KBM-7 (cell line): ENCODE measurements at regions not wholly inside any gene's neighbourhood (a gene's known extent, or its start where the extent isn't known, plus 50 kb on each side); places are given as distances from the start of the nearest gene placed in this dataset.
"Not testable (repeated sequence)": the region's sequence is repeated elsewhere in the genome, so short reads cannot be mapped to it uniquely, and the experiment has no call there.

Experiments
- DNase-seq: peaks from one replicate; pipeline ENCODE4 v3.0.0-alpha.2; 2015
- in situ Hi-C: fragments of 300-500 bp; cut with MboI; formaldehyde crosslinking; loops from 2 replicates; pipeline ENCODE4 v1.14.3; 2020; ENCODE audit warnings: low sequenced_read_pairs, low pct_unique_long_range_greater_than_20kb, mixed read lengths

DNA sequence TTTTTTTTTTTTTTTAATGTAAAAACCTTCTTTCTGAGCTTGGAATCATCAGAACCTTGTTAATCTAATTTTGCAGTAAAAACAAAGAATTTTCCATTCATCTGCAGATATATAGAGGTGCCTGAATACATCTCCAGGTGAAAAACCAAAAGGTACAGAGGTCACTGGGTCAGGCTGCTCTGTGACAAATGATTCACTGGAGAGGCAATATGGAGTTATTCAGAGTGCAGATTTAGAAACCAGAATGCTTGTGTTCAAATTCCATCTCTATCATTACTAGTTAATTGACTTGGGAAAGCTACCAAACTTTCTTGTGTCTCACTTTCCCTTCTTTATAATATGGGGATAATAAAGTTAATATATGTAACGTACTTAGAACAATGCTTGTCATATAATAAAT is 51.5 kb upstream of the C1orf53 start:
- in situ Hi-C loops = no loop called here
- no peak for DNase-seq

DNA sequence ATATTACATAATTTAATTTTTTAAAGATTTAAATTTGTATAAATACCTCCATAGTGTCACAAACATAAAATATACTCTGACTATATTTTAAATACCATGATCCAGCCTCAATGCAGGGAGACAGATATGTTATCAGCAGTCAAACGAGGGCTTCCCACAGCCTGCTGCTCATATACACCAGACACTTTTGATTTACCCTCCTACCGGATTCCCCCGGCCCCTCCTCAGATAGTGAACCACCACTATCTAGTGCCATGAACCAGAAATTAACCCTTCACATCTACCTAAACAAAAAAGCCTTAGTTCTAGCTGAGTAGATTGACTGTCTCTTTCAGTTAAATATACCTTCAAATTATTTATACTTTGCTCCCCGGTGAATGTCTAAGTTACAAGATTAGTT is 52.4 kb upstream of the C1orf53 start:
- in situ Hi-C loops = no loop called here
- no peak for DNase-seq

GRCh38 chr1:197848350-197848749 is 54.1 kb upstream of the C1orf53 start:
- in situ Hi-C loops = no loop called here
- no peak for DNase-seq

DNA sequence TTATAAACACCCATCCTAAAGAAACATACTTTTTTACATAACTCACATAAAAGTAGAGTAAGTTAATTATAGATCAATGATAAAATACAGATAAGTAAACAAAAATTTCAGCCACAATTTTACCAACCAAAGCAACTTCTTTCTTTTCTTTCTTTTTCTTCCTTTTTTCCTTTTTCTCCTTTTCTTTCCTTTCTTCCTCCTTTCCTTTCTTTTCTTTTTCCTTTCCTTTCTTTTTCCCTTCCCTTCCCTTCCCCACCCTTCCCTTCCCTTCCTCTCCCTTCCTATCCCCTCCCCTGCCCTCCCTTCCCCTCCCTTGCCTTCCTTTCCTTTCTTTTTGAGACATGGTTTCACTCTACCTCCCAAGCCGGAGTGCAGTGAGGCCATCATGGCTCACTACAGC is 56.5 kb upstream of the C1orf53 start:
- DNase-seq = no peak
- in situ Hi-C loops = no loop called here

DNA sequence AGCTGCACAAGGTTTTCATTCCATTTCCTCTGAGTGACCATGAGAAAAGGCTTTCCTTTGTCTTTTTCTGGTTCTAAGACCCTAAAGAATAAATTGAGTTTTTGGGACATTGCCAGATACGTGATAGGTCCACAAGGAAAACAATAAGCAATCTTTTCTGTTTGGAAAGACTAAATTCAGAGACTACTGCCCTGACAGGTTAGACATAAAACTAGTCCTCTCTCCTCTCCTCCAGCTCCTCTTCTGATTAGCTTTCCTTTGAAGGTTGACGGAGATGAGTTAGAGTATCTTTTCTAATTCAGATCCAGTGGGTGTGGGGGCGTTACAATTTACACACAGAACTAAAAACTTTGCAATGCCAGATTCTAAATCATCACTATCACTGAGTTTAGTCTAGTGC is 57.8 kb upstream of the C1orf53 start:
- in situ Hi-C loops = no loop called here
- DNase-seq = no peak

GRCh38 chr1:197843401-197843800 is 59.0 kb upstream of the C1orf53 start:
- in situ Hi-C loops = no loop called here
- no peak for DNase-seq

GRCh38 chr1:197842646-197843045 is 59.8 kb upstream of the C1orf53 start:
- no peak for DNase-seq
- in situ Hi-C loops = no loop called here

DNA sequence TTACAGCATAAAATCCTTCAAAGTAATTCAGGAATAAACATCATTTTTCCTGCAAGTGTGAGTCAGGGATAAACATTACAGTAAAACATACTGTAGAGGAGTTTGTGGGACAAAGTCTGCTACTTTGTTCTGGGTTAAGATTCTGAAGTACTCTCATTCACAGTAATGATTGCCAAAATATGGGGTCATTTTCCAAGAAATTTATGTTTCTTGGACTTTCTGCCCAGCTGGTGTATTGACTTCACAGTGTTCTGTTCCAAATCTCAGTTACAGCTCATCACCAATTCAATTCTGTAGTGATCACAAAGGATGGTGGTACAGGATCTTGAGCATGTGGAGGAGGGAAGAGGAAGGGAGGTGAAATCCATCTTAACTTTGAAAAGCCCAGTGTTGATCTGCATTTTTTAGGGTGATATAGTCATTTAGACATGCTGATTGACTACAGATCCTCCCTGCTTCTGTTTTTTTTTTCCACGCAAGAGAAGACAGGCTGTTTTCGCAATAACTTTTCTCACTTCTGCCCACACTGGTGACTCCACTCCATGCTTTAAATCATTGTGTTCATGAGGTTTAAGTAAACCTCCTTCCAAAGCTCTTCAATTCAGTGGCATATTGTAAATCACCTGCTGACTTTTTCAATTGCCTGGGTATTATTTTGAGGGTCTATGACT is 60.4 kb upstream of the C1orf53 start:
- in situ Hi-C loops = no loop called here
- DNase-seq = peak; percentile 19

GRCh38 chr1:197841158-197841557 is 61.3 kb upstream of the C1orf53 start:
- in situ Hi-C loops = no loop called here
- DNase-seq = no peak

- DNase-seq, in situ Hi-C loops: not testable (repeated sequence)
Measured at GRCh38 chr1:197839786-197840185, 62.6 kb upstream of the C1orf53 start.

DNA sequence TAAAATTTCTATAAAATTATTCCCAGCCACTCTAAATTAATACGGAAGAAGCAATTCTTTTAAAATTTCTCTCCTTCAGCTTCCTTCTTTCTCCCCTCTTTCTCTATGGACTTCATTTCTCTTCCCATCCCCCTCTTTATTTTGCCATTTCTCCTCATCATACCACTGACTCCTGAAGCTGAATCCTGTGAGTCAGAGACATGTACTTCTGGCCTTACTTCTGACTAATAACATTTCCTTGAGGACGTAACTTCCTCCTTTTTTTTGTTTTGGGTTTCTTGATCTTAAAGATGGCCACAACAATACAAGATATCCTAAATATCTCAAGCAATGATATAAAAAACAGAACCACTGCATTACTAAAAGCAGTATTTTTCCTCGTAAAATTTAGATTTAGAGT is 63.6 kb upstream of the DENND1B start:
- in situ Hi-C loops = no loop called here
- peak; percentile 49 for DNase-seq

DNA sequence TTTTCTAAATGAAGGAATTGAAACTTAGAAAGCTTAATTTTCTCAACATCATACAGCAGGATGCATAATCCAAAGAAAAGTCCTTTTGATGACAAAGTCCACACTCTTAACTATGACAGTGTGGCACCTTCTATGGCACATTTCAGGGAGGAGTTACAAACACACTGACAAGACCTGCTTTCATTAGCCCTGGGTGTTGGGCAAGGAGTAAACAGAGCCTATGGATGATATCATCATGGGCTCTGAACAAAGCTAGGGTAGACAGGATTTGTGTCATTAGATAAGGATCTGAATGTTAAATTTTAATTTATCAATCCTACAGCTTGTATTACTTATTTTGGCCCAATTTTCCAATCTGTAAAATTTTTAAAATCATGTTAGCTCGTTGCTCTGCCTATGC is 62.6 kb upstream of the DENND1B start:
- in situ Hi-C loops = no loop called here
- DNase-seq = no peak

DNA sequence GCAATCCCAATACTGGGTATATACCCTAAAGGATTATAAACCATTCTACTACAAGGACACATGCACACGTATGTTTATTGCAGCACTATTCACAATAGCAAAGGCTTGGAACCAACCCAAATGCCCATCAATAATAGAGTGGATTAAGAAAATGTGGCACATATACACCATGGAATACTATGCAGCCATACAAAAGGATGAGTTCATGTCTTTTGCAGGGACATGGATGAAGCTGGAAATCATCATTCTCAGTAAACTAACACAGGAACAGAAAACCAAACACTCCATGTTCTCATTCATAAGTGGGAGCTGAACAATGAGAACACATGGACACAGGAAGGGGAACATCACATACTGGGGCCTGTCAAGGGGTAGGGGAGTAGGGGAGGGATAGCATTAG is 61.1 kb upstream of the DENND1B start:
- in situ Hi-C loops, DNase-seq: not testable (repeated sequence)

GRCh38 chr1:197829011-197829410 is 53.7 kb upstream of the DENND1B start:
- DNase-seq, in situ Hi-C loops: not testable (repeated sequence)

GRCh38 chr1:197825541-197825940 is 50.3 kb upstream of the DENND1B start:
- DNase-seq = no peak
- in situ Hi-C loops = no loop called here
